HG03175 (cell line): ENCODE measurements at regions not wholly inside any gene's neighbourhood (a gene's known extent, or its start where the extent isn't known, plus 50 kb on each side); places are given as distances from the start of the nearest gene placed in this dataset.
"Not testable (repeated sequence)": the region's sequence is repeated elsewhere in the genome, so short reads cannot be mapped to it uniquely, and the experiment has no call there.

Source experiments
- ATAC-seq: cut with Tn5 transposase; IDR thresholded peaks from one replicate; pipeline ENCODE4 v1.9.1; 2021; ENCODE audit warnings: mild to moderate bottlenecking, moderate library complexity; ENCODE audit not compliant: unreplicated experiment

- ATAC-seq = no peak
These were observed 50.5 kb upstream of the PRNP start for GRCh38 chr20:4635781-4636180.

DNA sequence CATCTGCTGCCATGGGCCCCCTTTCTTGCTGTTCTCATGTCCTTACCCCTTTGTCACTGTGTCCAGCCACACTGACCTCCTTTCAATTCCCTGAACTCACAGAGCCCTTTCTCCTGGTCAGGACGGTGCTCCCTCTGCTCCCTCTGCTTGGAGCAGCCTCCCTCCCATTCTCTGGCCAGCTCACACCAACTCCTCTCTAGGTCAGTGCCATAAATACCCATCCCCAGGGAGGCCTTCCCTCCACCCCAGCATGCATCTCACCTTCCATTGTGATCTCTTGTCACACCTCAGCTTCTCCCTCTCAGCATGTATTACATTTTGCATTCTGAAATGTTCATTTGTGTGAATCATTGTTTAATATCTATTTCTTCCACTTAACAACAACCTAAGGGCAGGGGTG, 50.9 kb upstream of the PRNP start:
- no peak for ATAC-seq

- ATAC-seq = no peak
These were observed 52.5 kb upstream of the PRNP start for GRCh38 chr20:4633780-4634179.

GRCh38 chr20:4633379-4633778, 52.9 kb upstream of the PRNP start:
- ATAC-seq = no peak

DNA sequence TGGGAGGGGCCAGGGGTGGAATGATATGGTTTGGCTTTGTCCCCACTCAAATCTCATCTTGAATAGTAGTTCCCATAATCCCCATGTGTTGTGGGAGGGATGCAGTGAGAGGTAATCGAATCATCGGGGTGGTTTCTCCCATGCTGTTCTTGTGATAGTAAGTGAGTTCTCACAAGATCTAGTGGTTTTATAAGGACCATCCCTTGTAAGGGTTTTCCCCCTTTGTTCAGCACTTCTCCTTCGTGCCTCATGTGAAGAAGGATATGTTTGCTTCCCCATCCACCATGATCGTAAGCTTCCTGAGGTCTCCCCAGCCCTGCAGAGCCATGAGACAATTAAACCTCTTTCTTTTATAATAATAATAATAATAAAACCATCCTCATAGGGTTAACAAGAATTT, 53.4 kb upstream of the PRNP start:
- no peak for ATAC-seq

- ATAC-seq = no peak
These were observed 60.0 kb upstream of the PRNP start for GRCh38 chr20:4626228-4626627.

GRCh38 chr20:4625687-4626086, 60.6 kb upstream of the PRNP start:
- ATAC-seq = no peak

DNA sequence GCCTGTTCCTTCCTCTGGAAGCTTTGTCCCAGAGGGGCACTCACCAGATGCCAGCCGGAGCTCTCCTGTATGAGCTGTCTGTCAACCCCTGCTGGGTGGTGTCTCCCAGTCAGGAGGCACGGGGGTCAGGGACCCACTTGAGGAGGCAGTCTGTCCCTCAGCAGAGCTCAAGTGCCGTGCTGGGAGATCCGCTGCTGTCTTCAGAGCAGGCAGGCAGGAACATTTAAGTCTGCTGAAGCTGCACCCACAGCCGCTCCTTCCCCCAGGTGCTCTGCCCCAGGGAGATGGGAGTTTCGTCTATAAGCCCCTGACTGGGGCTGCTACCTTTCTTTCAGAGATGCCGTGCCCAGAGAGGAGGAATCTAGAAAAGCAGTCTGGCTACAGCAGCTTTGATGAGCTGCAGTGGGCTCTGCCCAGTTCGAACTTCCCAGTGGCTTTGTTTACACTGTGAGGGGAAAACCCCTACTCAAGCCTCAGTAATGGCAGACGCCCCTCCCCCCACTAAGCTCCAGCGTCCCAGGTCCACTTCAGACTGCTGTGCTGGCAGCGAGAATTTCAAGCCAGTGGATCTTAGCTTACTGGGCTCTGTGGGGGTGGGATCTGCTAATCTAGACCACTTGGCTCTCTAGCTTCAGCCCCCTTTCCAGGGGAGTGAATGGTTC, 61.5 kb upstream of the PRNP start:
- not testable (repeated sequence) for ATAC-seq

DNA sequence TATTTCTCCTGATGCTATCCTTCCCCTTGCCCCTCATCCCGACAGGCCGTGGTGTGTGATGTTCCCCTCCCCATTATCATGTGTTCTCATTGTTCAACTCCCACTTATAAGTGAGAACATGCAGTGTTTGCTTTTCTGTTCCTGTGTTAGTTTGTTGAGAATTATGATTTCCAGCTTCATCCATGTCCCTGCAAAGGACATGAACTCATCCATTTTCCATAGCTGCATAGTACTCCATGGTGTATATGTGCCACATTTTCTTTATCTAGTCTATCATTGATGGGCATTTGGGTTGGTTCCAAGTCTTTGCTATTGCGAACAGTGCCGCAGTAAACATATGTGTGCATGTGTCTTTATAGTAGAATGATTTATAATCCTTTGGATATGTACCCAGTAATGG, 67.1 kb upstream of the PRNP start:
- ATAC-seq = not testable (repeated sequence)

GRCh38 chr20:4617484-4617883, 68.8 kb upstream of the PRNP start:
- ATAC-seq = no peak

DNA sequence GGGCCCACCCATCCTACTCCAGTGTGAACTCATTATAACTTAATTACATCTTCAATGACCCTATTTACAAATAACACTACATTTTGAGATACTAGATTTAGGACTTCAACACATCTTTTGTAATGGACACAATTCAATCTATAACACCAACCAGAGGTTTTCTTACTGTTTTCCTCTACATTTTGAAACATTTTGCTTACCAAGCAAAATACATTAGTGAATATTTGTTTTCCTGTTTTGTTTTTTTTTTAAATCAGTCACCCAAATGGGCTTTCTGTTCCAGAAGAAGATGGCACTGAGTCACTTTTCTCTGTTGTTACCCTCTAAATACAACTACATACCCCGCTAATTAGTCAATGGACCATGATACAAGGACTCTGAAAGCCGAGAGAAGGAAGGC, 69.2 kb upstream of the PRNP start:
- ATAC-seq = no peak

- peak; percentile 50 for ATAC-seq
These were observed 72.3 kb upstream of the PRNP start for GRCh38 chr20:4613718-4614620.

- ATAC-seq = no peak
These were observed 73.1 kb upstream of the PRNP start for GRCh38 chr20:4613184-4613583.

DNA sequence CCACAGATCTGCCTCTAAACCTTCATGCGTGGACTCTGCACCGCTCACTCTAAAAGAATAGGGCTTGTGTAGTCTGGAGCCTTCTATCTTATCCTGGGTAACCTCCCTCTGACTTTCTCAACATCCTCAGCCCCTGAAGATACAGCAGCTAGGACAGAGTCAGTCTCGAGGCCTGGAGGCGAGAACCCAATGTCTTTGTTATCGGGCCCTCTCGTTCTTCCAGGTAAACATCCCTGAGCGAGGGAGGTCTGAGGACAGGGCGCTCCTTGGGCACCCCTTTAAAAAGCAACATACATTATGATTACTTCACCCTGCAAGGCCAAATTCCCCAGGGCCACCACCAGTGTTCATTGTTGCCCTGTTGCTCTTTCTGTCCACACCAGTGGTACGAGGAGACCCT, 75.4 kb upstream of the PRNP start:
- no peak for ATAC-seq

- ATAC-seq = no peak
These were observed 76.7 kb upstream of the PRNP start for GRCh38 chr20:4609511-4609910.

DNA sequence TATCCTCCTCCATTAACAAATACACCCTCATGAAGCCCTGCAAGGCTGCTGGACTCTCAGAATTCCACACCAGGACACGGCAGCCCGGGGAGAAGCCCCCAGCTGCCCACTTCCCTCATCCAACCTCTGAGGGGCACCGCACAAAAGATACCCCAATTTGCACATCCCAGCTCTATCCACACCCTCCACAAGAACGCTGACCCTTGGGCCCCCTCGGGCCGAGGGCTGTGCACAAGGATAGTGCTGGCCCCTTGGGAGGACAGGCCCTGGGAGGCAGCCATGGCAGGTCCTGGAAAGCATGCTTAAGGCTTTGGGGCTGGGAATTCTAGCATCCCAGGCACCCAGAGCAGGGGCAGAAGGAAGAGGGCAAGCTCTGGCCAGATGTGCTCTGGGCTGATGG, 77.4 kb upstream of the PRNP start:
- no peak for ATAC-seq

DNA sequence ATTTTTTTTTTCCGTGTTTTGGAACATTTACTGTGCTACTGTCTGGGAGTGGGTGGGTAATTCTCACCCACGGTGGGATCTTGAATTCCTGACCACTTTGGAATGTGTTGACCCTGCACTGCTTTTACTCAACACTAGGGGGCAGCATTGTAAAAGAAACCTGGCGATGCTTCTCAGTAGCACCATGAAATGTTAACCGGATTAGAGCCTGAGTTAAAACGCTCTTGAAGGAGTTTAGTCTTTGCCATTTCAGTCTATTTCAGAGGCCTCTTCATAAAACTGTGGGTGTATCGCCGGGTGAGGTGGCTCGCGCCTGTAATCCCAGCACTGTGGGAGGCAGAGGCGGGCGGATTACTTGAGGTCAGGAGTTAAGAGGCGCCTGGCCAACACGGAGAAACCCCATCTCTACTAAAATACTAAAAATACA, 79.0 kb upstream of the PRNP start:
- no peak for ATAC-seq

GRCh38 chr20:4606051-4606450, 80.2 kb upstream of the PRNP start:
- ATAC-seq = no peak

- ATAC-seq = no peak
These were observed 81.1 kb upstream of the PRNP start for GRCh38 chr20:4605166-4605565.

- no peak for ATAC-seq
These were observed 81.7 kb upstream of the PRNP start for GRCh38 chr20:4604580-4604979.

GRCh38 chr20:4603724-4604123, 82.5 kb upstream of the PRNP start:
- ATAC-seq = no peak

DNA sequence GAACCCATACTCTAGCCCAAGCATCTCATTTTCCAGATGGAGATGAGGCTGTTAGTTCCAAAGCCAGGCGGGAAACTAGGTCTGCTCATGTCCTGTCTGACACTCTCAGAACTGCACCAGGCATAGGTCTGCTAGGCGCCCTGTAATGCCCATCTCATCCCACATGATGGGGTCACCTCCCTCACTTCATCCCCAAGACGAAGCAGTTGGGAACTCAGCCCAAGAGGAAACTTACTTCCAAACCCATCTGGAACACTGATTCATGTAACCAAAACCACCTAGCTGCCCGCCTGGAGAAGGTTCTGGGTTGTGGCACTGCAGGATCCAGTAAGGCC, 84.0 kb upstream of the PRNP start:
- no peak for ATAC-seq
